ENCODE measurements at regions not wholly inside any gene's neighbourhood (a gene's known extent, or its start where the extent isn't known, plus 50 kb on each side); places are given as distances from the start of the nearest gene placed in this dataset.
"Not testable (repeated sequence)": the region's sequence is repeated elsewhere in the genome, so short reads cannot be mapped to it uniquely, and the experiment has no call there.

DNA sequence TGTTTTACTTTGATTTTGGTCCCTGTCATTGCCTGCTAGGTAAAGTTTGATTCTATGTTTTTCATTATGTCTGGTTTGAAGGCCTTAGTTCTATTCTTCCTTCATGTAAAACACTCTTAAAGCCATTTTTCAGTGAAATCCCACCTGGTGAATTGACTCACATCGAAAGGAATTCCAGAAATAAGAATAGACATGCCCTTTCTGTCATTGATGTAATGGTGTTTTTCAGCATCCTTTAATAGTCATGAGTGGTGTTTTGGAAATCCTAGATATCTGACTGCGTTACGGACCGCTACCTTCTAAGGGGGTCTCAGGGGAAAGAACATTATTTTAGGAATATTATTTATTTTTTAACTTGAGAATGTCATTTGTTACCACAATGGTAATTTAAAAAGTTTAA, 104.5 kb upstream of the ZEB2 start:
- TF ChIP-seq POLR2A (IDR thresholded peaks at IDR 0.05), result no peak
- TF ChIP-seq, protein P1, sequence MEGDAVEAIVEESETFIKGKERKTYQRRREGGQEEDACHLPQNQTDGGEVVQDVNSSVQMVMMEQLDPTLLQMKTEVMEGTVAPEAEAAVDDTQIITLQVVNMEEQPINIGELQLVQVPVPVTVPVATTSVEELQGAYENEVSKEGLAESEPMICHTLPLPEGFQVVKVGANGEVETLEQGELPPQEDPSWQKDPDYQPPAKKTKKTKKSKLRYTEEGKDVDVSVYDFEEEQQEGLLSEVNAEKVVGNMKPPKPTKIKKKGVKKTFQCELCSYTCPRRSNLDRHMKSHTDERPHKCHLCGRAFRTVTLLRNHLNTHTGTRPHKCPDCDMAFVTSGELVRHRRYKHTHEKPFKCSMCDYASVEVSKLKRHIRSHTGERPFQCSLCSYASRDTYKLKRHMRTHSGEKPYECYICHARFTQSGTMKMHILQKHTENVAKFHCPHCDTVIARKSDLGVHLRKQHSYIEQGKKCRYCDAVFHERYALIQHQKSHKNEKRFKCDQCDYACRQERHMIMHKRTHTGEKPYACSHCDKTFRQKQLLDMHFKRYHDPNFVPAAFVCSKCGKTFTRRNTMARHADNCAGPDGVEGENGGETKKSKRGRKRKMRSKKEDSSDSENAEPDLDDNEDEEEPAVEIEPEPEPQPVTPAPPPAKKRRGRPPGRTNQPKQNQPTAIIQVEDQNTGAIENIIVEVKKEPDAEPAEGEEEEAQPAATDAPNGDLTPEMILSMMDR (IDR thresholded peaks at IDR 0.05), result no peak
- Histone ChIP-seq H3K9me3 (peaks cover 0 to 2% of the 10 kb centered on the region in 2 donors), H3K36me3 (no peaks in the 10 kb centered on the region), H3K4me1 (no peaks in the 10 kb centered on the region), H3K27me3 (no peaks in the 10 kb centered on the region), H3K27ac (no peak overlapping the region), H3K4me3 (no peak overlapping the region)
- intact Hi-C loops (cut with DNase I; ENCODE audit: low total_unique reads), result no loop called here
- DNase-seq, result no peak

DNA sequence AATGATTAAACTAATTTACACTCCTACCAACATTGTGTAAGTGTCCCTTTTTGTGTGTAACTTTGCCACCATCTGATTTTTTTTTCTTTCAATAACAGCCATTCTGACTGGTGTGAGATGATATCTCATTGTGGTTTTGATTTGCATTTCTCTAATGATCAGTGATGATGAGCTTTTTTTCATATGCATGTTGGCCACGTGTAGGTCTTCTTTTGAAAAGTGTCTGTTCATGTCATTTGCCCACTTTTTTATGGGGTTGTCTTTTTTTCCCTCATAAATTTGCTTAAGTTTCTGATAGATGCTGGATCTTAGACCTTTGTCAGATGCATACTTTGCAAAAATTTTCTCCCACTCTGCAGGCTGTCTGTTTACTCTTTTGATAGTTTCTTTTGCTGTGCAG, 102.5 kb upstream of the ZEB2 start:
- H3K4me3 ChIP-seq; H3K36me3 ChIP-seq; H3K27me3 ChIP-seq; H3K27ac ChIP-seq; intact Hi-C loops (cut with DNase I; ENCODE audit: low total_unique reads); H3K9me3 ChIP-seq; DNase-seq; H3K4me1 ChIP-seq: not testable (repeated sequence)

DNA sequence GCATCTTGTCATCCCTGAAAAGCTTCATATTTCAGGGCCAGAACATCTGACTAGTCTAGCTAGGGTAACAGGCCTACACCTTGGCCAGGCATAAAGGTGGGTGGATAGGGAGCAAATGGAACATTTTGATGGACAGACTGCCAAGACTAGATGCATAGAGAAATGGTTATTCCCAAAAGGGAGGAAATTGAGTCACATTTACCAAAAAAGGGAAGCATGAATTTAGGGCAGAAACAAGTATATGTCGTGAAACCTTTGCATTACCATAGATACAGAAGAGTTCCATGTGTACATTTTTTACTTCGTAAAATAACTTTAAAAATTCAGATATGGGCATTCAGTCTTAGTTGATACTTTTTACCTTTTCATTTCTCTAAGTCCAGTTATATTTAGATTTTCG, 101.3 kb upstream of the ZEB2 start:
- Histone ChIP-seq H3K27me3 (no peaks in the 10 kb centered on the region), H3K4me1 (no peaks in the 10 kb centered on the region), H3K27ac (no peak overlapping the region), H3K36me3 (no peaks in the 10 kb centered on the region), H3K9me3 (peaks cover 0 to 2% of the 10 kb centered on the region in 2 donors), H3K4me3 (no peak overlapping the region)
- intact Hi-C loops (cut with DNase I; ENCODE audit: low total_unique reads), result no loop called here
- DNase-seq, result no peak
- TF ChIP-seq, protein P1 (IDR thresholded peaks at IDR 0.05), result no peak
- no peak for TF ChIP-seq POLR2A (IDR thresholded peaks at IDR 0.05)

DNA sequence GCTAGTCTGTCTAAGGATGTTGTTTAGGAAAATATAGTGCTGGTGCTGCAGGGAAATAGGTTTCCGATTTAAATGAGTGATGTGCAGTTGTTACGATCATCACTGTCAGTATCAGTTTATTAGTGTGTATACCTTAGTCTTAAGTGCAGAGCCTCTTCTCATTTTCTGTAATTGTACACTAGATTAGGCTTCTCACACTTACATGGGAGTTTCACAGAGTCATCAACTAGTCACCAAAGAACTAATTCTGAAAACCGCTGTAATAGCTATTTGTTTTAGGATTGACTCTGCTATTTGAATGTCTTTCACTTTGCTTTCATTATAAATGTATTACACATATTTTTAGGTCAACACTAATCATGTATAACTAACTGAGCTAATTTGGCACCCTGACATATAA, 99.8 kb upstream of the ZEB2 start:
- Histone ChIP-seq H3K9me3 (peaks cover 0 to 2% of the 10 kb centered on the region in 2 donors), H3K36me3 (no peaks in the 10 kb centered on the region), H3K4me1 (peaks cover 0 to 3% of the 10 kb centered on the region in 2 donors), H3K27ac (no peak overlapping the region), H3K27me3 (no peaks in the 10 kb centered on the region), H3K4me3 (no peak overlapping the region)
- intact Hi-C loops (cut with DNase I; ENCODE audit: low total_unique reads), result no loop called here
- DNase-seq, result no peak
- TF ChIP-seq, protein P1 (IDR thresholded peaks at IDR 0.05), result no peak
- TF ChIP-seq POLR2A (IDR thresholded peaks at IDR 0.05), result no peak

DNA sequence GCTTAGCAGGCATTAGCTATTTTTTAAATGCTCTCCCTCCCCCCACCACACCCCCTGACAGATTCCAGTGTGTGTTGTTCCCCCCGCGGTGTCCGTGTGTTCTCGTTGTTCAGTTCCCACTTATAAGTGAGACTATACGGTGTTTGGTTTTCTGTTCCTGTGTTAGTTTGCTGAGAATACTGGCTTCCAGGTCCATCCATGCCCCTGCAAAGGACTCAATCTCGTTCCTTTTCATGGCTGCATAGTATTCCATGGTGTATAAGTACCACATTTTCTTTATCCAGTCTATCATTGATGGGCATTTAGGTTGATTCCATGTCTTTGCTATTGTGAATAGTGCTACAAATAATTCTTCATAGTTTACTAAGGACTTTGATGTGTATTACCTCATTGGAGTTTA, 97.3 kb upstream of the ZEB2 start:
- intact Hi-C loops (cut with DNase I; ENCODE audit: low total_unique reads); H3K27ac ChIP-seq; H3K27me3 ChIP-seq; H3K4me1 ChIP-seq; H3K9me3 ChIP-seq; H3K36me3 ChIP-seq; H3K4me3 ChIP-seq; DNase-seq: not testable (repeated sequence)

DNA sequence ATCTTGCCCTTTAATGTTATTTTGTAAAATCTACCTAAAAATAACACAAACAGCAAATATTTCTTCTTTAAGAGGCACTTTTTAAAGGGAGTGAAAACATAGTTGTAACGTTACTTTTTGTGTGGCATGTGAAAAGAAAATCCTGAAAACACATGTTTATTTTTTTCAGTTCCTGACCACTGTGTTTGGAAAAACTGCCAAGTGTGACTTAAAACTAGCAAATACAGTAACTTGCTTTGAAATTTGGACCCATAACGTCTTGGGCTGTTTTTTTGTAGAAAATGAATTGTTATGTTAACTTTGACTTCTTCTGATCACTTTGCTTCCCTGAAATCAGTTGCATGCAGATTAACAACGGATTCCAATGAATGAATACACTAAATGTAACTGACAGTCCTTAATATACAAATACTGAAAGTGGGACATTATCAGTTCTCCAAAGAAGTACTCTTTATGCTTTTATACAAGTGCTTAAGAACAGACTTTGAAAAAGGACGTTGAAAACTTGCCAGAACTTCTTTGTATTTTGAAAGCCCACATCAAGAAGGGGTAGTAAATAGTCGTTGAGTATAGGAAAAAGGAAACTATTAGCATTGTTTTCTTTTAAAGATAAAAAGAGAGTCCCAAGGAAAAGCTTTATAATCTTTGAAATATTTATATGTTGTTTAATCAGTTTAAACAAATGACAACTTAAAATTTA, 96.1 kb upstream of the ZEB2 start:
- DNase-seq, result no peak
- TF ChIP-seq, protein P1 (IDR thresholded peaks at IDR 0.05), result no peak
- no peak for TF ChIP-seq POLR2A (IDR thresholded peaks at IDR 0.05)
- H3K36me3 ChIP-seq, result no peaks in the 10 kb centered on the region
- H3K27ac ChIP-seq, result no peak overlapping the region
- H3K4me1 ChIP-seq, result peaks cover 0 to 3% of the 10 kb centered on the region in 2 donors
- no peaks in the 10 kb centered on the region for H3K9me3 ChIP-seq
- intact Hi-C loops (cut with DNase I; ENCODE audit: low total_unique reads), result no loop called here
- H3K4me3 ChIP-seq, result no peak overlapping the region
- no peaks in the 10 kb centered on the region for H3K27me3 ChIP-seq

Data from uterus (tissue), 3 donors.